Activated T-cell treated with anti-CD3 and anti-CD28 coated beads, Interleukin-2, amount 50 U/mL, for 24 hours (primary cell): ENCODE measurements at regions not wholly inside any gene's neighbourhood (a gene's known extent, or its start where the extent isn't known, plus 50 kb on each side); places are given as distances from the start of the nearest gene placed in this dataset.

ENCODE experiments used
- DNase-seq: peaks from one replicate; pipeline ENCODE4 v3.0.0-alpha.2; 2020
- H3K27ac Mint-ChIP-seq: 2 replicates; pipeline ENCODE4 v1.8.0; 2020; ENCODE audit warnings: mild to moderate bottlenecking, mixed read lengths
- H3K27me3 Mint-ChIP-seq: 2 replicates; pipeline ENCODE4 v1.8.0; 2020; ENCODE audit warnings: mixed read lengths
- H3K36me3 Mint-ChIP-seq: 2 replicates; pipeline ENCODE4 v1.8.0; 2020; ENCODE audit warnings: low read depth, mixed read lengths
- H3K4me1 Mint-ChIP-seq: 2 replicates; pipeline ENCODE4 v1.8.0; 2020; ENCODE audit warnings: low read depth, mixed read lengths
- H3K4me3 Mint-ChIP-seq: 2 replicates; pipeline ENCODE4 v1.8.0; 2020; ENCODE audit warnings: mild to moderate bottlenecking, moderate library complexity, mixed read lengths
- H3K9me3 Mint-ChIP-seq: 2 replicates; pipeline ENCODE4 v1.8.0; 2020; ENCODE audit warnings: mixed read lengths

DNA sequence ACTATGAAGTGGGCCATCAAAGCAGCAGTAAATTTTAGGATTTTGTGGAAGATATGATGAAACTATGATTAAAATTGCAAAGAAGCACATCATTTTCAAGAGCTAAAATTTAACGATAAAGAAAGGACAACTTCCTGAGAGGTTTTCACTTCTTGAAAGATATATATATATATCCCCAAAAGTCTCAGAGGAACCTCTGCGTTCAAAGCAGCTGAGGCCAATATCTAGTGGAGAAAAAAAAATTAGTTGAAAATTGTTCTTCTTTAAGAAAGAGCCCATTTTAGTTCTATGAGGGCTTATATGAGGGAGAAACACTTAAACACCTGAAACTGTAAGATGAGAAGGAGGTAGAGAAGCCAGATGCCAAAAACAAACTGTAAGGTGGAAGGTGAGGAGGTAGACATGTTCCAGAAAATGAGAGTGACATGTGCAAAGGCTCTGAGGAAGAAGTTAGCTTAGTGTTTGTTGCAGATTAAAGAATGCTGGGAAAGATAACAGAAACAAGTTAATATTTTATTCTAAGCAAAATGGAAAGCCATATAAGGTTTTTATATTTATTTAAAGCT, 72.9 kb upstream of the VRK2 start:
- peaks cover 3% of the 10 kb centered on the region for H3K9me3 Mint-ChIP-seq
- no peak for DNase-seq

DNA sequence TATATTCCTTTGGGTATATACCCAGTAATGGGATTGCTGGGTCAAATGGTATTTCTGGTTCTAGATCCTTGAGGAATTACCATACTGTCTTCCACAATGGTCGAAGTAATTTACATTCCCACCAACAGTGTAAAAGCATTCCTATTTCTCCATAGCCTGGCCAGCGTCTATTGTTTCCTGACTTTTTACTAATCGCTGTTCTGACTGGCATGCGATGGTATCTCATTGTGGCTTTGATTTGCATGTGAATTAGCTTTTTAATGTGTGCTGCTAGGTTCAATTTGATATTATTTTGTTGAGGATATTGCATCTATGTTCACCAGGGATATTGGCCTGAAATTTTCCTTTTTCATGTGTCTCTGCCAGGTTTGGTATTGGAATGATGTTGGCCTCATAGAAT, 67.4 kb upstream of the VRK2 start:
- no peaks in the 10 kb centered on the region for H3K36me3 Mint-ChIP-seq
- H3K27ac Mint-ChIP-seq = no peak overlapping the region
- no peak overlapping the region for H3K4me3 Mint-ChIP-seq
- no peak for DNase-seq
- no peaks in the 10 kb centered on the region for H3K4me1 Mint-ChIP-seq
- H3K9me3 Mint-ChIP-seq = peaks cover 3% of the 10 kb centered on the region
- H3K27me3 Mint-ChIP-seq = peaks cover 11% of the 10 kb centered on the region

More for the DNA sequence above, 72.9 kb upstream of the VRK2 start:
- Mint-ChIP-seq H3K4me3 (no peak overlapping the region), H3K27me3 (no peaks in the 10 kb centered on the region), H3K36me3 (no peaks in the 10 kb centered on the region), H3K27ac (no peak overlapping the region), H3K4me1 (no peaks in the 10 kb centered on the region)

GRCh38 chr2:57981083-57981768, 65.4 kb upstream of the VRK2 start:
- H3K36me3 Mint-ChIP-seq = no peaks in the 10 kb centered on the region

DNA sequence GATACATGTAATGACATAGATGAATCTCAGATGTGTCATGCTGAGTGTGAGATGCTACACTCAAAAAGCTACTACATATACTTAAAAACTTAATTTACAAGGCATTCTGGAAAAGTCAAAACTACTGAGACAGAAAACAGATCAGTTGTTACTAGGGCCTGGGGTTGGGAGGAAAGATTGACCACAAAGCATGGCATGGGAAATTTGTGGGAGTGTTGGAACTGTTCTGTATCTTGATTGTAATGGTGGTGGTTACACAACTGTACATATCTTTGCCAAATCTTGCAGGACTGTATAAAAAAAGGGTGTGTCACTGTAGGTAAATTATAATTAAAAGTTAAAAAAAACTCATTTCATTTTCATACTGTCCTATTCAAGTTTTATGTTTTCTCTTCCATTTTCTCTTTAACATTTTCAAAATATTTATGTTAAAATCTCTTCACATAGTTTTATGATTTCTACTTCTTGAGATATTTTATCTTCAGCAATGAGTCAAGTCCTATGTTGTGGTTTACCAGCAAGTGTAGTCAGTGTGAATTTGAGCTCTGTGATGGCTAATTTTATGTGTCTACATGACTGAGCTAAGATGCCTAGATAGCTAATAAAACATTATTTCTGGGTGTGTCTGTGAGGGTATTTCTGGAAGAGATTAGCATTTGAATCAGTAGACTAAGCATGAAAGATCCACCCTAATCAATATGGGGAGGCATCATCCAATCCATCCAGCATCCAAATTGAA, 58.6 kb upstream of the VRK2 start:
- peaks cover 5% of the 10 kb centered on the region for H3K27me3 Mint-ChIP-seq
- no peak overlapping the region for H3K27ac Mint-ChIP-seq
- no peaks in the 10 kb centered on the region for H3K36me3 Mint-ChIP-seq
- H3K9me3 Mint-ChIP-seq = no peaks in the 10 kb centered on the region
- peaks cover 5% of the 10 kb centered on the region for H3K4me1 Mint-ChIP-seq
- H3K4me3 Mint-ChIP-seq = no peak overlapping the region
- no peak for DNase-seq

More at GRCh38 chr2:57981083-57981768, 65.4 kb upstream of the VRK2 start:
- Mint-ChIP-seq H3K4me1 (no peaks in the 10 kb centered on the region), H3K27ac (no peak overlapping the region), H3K27me3 (peaks cover 11% of the 10 kb centered on the region), H3K4me3 (no peak overlapping the region), H3K9me3 (peaks cover 3% of the 10 kb centered on the region)
- no peak for DNase-seq

- no peak overlapping the region for H3K27ac Mint-ChIP-seq
- peaks cover 5% of the 10 kb centered on the region for H3K4me1 Mint-ChIP-seq
- no peak for DNase-seq
- no peaks in the 10 kb centered on the region for H3K27me3 Mint-ChIP-seq
- no peaks in the 10 kb centered on the region for H3K36me3 Mint-ChIP-seq
- H3K9me3 Mint-ChIP-seq = no peaks in the 10 kb centered on the region
- no peak overlapping the region for H3K4me3 Mint-ChIP-seq
These were observed 56.4 kb upstream of the VRK2 start for GRCh38 chr2:57990118-57990725.
